HG02973 (cell line): ENCODE measurements at regions not wholly inside any gene's neighbourhood (a gene's known extent, or its start where the extent isn't known, plus 50 kb on each side); places are given as distances from the start of the nearest gene placed in this dataset.
"Not testable (repeated sequence)": the region's sequence is repeated elsewhere in the genome, so short reads cannot be mapped to it uniquely, and the experiment has no call there.

Experiments used
- ATAC-seq: cut with Tn5 transposase; IDR thresholded peaks from one replicate; pipeline ENCODE4 v1.9.1; 2021; ENCODE audit warnings: moderate library complexity; ENCODE audit not compliant: unreplicated experiment

- no peak for ATAC-seq
These were observed 359.6 kb downstream of the HS3ST1 start for GRCh38 chr4:11069083-11069482.

GRCh38 chr4:11066584-11066983 lies 362.1 kb downstream of the HS3ST1 start:
- not testable (repeated sequence) for ATAC-seq

- ATAC-seq, result not testable (repeated sequence)
These were observed 368.1 kb downstream of the HS3ST1 start for GRCh38 chr4:11060637-11061036.

- not testable (repeated sequence) for ATAC-seq
These were observed 370.4 kb upstream of the CLNK start for GRCh38 chr4:11054937-11055336.

- ATAC-seq, result no peak
These were observed 369.1 kb upstream of the CLNK start for GRCh38 chr4:11053601-11054220.

- ATAC-seq, result no peak
These were observed 366.6 kb upstream of the CLNK start for GRCh38 chr4:11051181-11051580.

- ATAC-seq, result no peak
These were observed 366.2 kb upstream of the CLNK start for GRCh38 chr4:11050766-11051165.

- ATAC-seq, result no peak
These were observed 364.4 kb upstream of the CLNK start for GRCh38 chr4:11049001-11049400.

GRCh38 chr4:11042760-11043159 lies 358.2 kb upstream of the CLNK start:
- ATAC-seq, result no peak

- ATAC-seq, result no peak
These were observed 355.1 kb upstream of the CLNK start for GRCh38 chr4:11039634-11040131.

- ATAC-seq, result no peak
These were observed 354.4 kb upstream of the CLNK start for GRCh38 chr4:11038926-11039325.

GRCh38 chr4:11037637-11038036 lies 353.1 kb upstream of the CLNK start:
- ATAC-seq, result no peak

GRCh38 chr4:11028334-11028733 lies 343.8 kb upstream of the CLNK start:
- no peak for ATAC-seq

- no peak for ATAC-seq
These were observed 336.8 kb upstream of the CLNK start for GRCh38 chr4:11021333-11021732.

- no peak for ATAC-seq
These were observed 335.1 kb upstream of the CLNK start for GRCh38 chr4:11019451-11020240.

- no peak for ATAC-seq
These were observed 329.6 kb upstream of the CLNK start for GRCh38 chr4:11014199-11014598.

GRCh38 chr4:11013094-11013664 lies 328.6 kb upstream of the CLNK start:
- ATAC-seq, result no peak

- ATAC-seq, result no peak
These were observed 326.7 kb upstream of the CLNK start for GRCh38 chr4:11011249-11011648.

GRCh38 chr4:11010624-11011023 lies 326.1 kb upstream of the CLNK start:
- no peak for ATAC-seq

GRCh38 chr4:11009281-11009680 lies 324.7 kb upstream of the CLNK start:
- no peak for ATAC-seq

- no peak for ATAC-seq
These were observed 320.7 kb upstream of the CLNK start for GRCh38 chr4:11005300-11005699.

GRCh38 chr4:11004818-11005217 lies 320.2 kb upstream of the CLNK start:
- ATAC-seq, result no peak
